ENCODE measurements at regions not wholly inside any gene's neighbourhood (a gene's known extent, or its start where the extent isn't known, plus 50 kb on each side); places are given as distances from the start of the nearest gene placed in this dataset.

GRCh38 chr6:168238159-168238909 is 81.2 kb downstream of the DACT2 start:
- no peak for TF ChIP-seq TCF12 (IDR thresholded peaks at IDR 0.05; ENCODE audit: low read depth)
- TF ChIP-seq, protein P1, sequence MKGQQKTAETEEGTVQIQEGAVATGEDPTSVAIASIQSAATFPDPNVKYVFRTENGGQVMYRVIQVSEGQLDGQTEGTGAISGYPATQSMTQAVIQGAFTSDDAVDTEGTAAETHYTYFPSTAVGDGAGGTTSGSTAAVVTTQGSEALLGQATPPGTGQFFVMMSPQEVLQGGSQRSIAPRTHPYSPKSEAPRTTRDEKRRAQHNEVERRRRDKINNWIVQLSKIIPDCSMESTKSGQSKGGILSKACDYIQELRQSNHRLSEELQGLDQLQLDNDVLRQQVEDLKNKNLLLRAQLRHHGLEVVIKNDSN (IDR thresholded peaks at IDR 0.05) = no peak
- no peak for TF ChIP-seq FOXM1 (IDR thresholded peaks at IDR 0.05; ENCODE audit: borderline replicate concordance, low read depth)
- TF ChIP-seq TAF1 (IDR thresholded peaks at IDR 0.05; ENCODE audit: low read depth) = no peak

All from Ishikawa (cell line).